ES-I3 (cell line): ENCODE measurements at regions not wholly inside any gene's neighbourhood (a gene's known extent, or its start where the extent isn't known, plus 50 kb on each side); places are given as distances from the start of the nearest gene placed in this dataset.
"Not testable (repeated sequence)": the region's sequence is repeated elsewhere in the genome, so short reads cannot be mapped to it uniquely, and the experiment has no call there.

Experiments used
- H3K36me3 ChIP-seq: 2 replicates; pipeline ENCODE4 v1.6.1; 2013; ENCODE audit warnings: mild to moderate bottlenecking, low read length, control low read depth, moderate library complexity; ENCODE audit not compliant: insufficient read depth
- H3K4me1 ChIP-seq: 2 replicates; pipeline ENCODE4 v1.6.1; 2013; ENCODE audit warnings: mild to moderate bottlenecking, control low read depth, low read length; ENCODE audit not compliant: insufficient read depth
- H3K9ac ChIP-seq: 2 replicates; pipeline ENCODE4 v1.6.1; 2013; ENCODE audit warnings: low read depth, mild to moderate bottlenecking, low read length, moderate library complexity
- H3K9me3 ChIP-seq: 2 replicates; pipeline ENCODE4 v1.6.1; 2013; ENCODE audit warnings: mild to moderate bottlenecking, low read length, moderate library complexity; ENCODE audit not compliant: control insufficient read depth, insufficient read depth

- Histone ChIP-seq H3K9me3 (no peaks in the 10 kb centered on the region), H3K4me1 (peaks cover 41% of the 10 kb centered on the region), H3K9ac (no peak overlapping the region), H3K36me3 (no peaks in the 10 kb centered on the region; the same call in 1 of the 2 replicates)
Observed at GRCh38 chr5:124907098-124907644, 160.7 kb upstream of the ZNF608 start.

- no peak overlapping the region for H3K9ac ChIP-seq
- H3K4me1 ChIP-seq, result peaks cover 39% of the 10 kb centered on the region
Observed at GRCh38 chr5:124908581-124909451, 162.4 kb upstream of the ZNF608 start.

GRCh38 chr5:124909734-124910133, 163.3 kb upstream of the ZNF608 start:
- Histone ChIP-seq H3K36me3 (no peaks in the 10 kb centered on the region), H3K9ac (no peak overlapping the region), H3K4me1 (peaks cover 39% of the 10 kb centered on the region), H3K9me3 (no peaks in the 10 kb centered on the region)

More at GRCh38 chr5:124908581-124909451, 162.4 kb upstream of the ZNF608 start:
- Histone ChIP-seq H3K9me3 (no peaks in the 10 kb centered on the region), H3K36me3 (no peaks in the 10 kb centered on the region; the same call in 1 of the 2 replicates)

DNA sequence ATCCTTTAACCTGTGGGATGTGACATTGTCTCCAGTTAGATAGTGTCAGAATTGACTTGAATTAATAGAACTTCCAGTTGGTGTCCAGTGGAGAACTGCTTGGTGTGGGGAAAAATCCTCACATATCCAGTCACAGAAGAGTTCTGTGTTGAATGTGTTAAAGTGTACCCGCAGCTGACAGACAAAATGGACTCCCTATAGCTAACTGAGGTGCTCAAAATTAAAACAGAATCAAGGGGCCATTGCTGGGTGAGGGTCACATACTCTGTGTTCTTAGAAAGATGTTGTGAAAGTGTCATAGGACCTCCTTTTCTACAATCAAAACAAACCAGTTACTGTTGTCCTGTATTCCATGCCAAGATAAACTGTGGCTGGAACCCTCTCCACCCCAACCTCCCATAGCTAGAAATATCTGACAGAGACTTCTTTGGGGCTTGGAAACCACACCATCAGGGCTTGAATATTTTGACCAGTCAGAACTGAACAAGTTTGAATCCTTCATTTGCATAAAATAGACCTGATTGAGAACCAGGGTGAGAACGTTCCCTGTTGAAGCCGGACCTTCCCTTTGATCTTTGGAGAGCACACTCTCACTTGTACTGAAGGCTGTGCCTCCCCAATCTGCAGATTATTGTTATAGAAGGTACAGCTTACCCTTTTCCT, 164.0 kb upstream of the ZNF608 start:
- Histone ChIP-seq H3K4me1 (peaks cover 32% of the 10 kb centered on the region), H3K9me3 (no peaks in the 10 kb centered on the region), H3K36me3 (no peaks in the 10 kb centered on the region), H3K9ac (no peak overlapping the region)

GRCh38 chr5:124912638-124913328, 166.3 kb upstream of the ZNF608 start:
- peaks cover 16% of the 10 kb centered on the region for H3K4me1 ChIP-seq
- no peak overlapping the region for H3K9ac ChIP-seq
- no peaks in the 10 kb centered on the region for H3K9me3 ChIP-seq
- H3K36me3 ChIP-seq, result no peaks in the 10 kb centered on the region

GRCh38 chr5:124913329-124913653, 166.9 kb upstream of the ZNF608 start:
- Histone ChIP-seq H3K9me3 (no peaks in the 10 kb centered on the region), H3K9ac (no peak overlapping the region), H3K36me3 (no peaks in the 10 kb centered on the region), H3K4me1 (peaks cover 16% of the 10 kb centered on the region)

DNA sequence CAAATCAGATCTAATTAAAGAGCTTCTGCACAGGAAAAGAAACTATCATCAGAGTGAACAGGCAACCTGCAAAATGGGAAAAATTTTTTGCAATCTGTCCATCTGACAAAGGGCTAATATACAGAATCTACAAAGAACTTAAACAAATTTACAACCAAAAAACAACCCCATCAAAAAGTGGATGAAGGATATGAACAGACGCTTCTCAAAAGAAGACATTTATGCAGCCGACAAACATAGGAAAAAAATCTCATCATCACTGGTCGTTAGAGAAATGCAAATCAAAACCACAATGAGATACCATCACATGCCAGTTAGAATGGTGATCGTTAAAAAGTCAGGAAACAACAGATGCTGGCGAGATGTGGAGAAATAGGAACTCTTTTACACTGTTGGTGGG, 169.9 kb upstream of the ZNF608 start:
- peaks cover 26% of the 10 kb centered on the region for H3K4me1 ChIP-seq
- not testable (repeated sequence) for H3K36me3 ChIP-seq, H3K9ac ChIP-seq, H3K9me3 ChIP-seq

GRCh38 chr5:124918618-124919017, 172.2 kb upstream of the ZNF608 start:
- Histone ChIP-seq H3K9me3 (no peaks in the 10 kb centered on the region), H3K4me1 (peaks cover 47% of the 10 kb centered on the region), H3K9ac (no peak overlapping the region), H3K36me3 (no peaks in the 10 kb centered on the region)

DNA sequence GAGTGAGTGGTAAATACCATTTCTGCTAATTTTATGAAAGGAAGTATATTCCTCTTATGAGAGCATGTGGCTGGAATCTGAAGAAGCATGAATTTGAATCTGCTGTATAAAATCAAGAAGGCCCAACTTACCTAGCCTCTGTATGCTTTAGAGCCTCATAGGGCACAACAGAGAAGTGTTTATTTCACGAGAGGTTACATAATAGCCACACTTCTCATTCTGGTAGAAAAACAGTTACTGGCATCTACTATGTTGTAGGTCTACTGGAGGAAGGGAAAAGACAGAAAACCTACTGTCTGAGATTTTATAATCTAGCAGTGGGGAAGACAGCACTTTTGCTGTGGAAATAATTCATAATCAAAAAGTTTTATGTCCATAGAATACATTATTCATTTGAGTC, 172.6 kb upstream of the ZNF608 start:
- H3K9ac ChIP-seq, result no peak overlapping the region
- no peaks in the 10 kb centered on the region for H3K9me3 ChIP-seq
- H3K36me3 ChIP-seq, result no peaks in the 10 kb centered on the region
- peaks cover 47% of the 10 kb centered on the region for H3K4me1 ChIP-seq

DNA sequence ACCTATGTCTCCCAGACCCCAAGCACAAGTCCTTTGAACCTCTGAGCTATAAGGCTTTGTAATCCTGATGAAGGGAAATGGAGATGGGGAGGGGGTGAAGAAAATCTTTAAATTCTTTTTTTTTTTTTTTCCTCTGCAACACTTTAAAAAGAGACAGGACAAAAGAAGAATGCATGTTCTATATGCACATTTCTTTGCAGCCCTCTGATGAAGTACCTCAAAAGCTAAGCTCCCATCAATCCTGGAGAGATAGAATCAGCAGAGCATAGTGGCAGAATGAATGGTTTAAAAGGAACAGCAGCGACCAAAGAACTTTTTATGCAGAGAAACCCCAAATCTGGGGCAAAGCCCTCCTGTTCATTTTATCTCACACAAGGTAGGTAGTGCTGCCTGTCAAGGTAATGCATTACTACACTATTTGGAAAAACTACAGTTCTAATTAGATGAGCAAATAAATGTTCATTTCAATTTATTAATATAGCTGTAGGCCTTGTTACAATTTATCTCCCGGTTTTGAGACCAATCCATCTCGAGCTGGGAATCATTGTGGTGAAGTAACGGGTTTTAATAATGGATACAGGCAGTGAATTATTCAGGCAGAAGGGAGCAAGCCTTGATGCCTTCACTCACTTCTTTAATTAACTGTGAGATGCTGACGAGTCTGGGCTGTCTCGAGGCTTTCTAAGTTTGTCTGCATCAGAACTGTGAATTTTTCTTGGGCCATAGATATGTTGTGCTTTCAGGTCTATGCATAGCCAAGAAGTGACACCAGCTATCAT, 173.5 kb upstream of the ZNF608 start:
- Histone ChIP-seq H3K36me3 (no peaks in the 10 kb centered on the region), H3K9ac (no peak overlapping the region), H3K9me3 (no peaks in the 10 kb centered on the region), H3K4me1 (peaks cover 47% of the 10 kb centered on the region)

GRCh38 chr5:124920909-124921666, 174.6 kb upstream of the ZNF608 start:
- Histone ChIP-seq H3K36me3 (no peaks in the 10 kb centered on the region), H3K9ac (no peak overlapping the region; the same call in 1 of the 2 replicates), H3K9me3 (no peaks in the 10 kb centered on the region), H3K4me1 (peaks cover 47% of the 10 kb centered on the region)

GRCh38 chr5:124921694-124922093, 175.3 kb upstream of the ZNF608 start:
- no peaks in the 10 kb centered on the region for H3K9me3 ChIP-seq
- H3K4me1 ChIP-seq, result peaks cover 47% of the 10 kb centered on the region
- no peak overlapping the region for H3K9ac ChIP-seq
- no peaks in the 10 kb centered on the region for H3K36me3 ChIP-seq

DNA sequence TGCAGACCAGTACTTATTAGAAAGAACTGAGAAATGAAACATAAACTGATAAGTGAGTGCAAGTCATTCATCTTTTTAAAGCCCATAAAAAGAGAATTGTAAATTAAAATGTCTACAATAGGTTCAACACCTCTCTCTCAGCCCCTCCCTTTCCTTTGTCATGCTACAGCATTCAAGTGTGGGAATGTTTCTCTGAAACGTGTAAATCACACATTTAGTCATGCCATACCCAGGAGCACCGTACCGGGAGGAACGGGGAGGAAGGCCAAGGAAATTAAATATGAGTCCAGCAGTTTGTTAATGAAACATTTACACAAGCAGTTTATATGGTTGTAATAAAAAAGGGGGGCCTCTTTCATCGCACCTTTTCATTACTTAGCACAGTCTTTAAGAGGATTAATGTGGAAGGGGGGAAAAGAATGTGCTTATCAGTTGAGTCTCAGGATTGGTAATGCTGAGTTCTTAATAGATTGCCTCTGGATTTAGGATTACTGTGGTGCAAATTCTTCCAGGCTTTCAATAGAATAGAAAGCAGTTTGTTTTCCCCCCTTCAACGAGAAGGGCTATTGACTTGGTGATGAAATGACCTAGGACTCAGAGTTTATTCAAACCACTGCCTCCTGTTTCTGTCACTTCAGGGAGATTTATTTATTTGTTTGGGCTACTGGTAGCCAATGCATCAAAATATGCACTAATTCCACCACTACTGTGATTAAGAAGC, 176.0 kb upstream of the ZNF608 start:
- Histone ChIP-seq H3K4me1 (peaks cover 47% of the 10 kb centered on the region), H3K9me3 (no peaks in the 10 kb centered on the region), H3K9ac (peak overlapping the region; percentile 15; the same call in 1 of the 2 replicates), H3K36me3 (no peaks in the 10 kb centered on the region)
